IMR-90 (cell line): ENCODE measurements at regions not wholly inside any gene's neighbourhood (a gene's known extent, or its start where the extent isn't known, plus 50 kb on each side); places are given as distances from the start of the nearest gene placed in this dataset.

ENCODE experiments used
- ATAC-seq: fragments of 200-7000 bp; cut with Tn5 transposase; 2 replicates; pipeline ENCODE4 v1.9.1; 2020; ENCODE audit warnings: low read depth, mild to moderate bottlenecking, moderate library complexity
- BruUV-seq: library from RNA; stranded (reverse); fragments of 400-500 nt; replicated peaks from 2 replicates; lab custom pipeline; 2021; lab: Mats Ljungman, UMichigan
- CTCF ChIA-PET: fragments of 300-600 bp; formaldehyde crosslinking; extraction: SDS; loops from one replicate; lab custom pipeline; 2021; ENCODE audit warnings: antibody characterized with exemption; lab: Yijun Ruan, JAX
- POLR2A ChIA-PET: fragments of 300-600 bp; sonication (Branson Sonifier 250); formaldehyde crosslinking; loops from one replicate; lab custom pipeline; 2022; ENCODE audit warnings: antibody characterized with exemption; ENCODE audit not compliant: unreplicated experiment; lab: Charles Lee
- DNase-seq: peaks from one replicate; pipeline ENCODE4 v3.0.0; 2013
- H2AFZ ChIP-seq: replicated peaks from 2 replicates; pipeline ENCODE3; 2013; ENCODE audit warnings: low read length, mild to moderate bottlenecking; ENCODE audit not compliant: poor library complexity
- H2AK5ac ChIP-seq: 2 replicates; pipeline ENCODE4 v1.6.1; 2013; ENCODE audit warnings: low read depth, low read length, inconsistent platforms
- H2AK9ac ChIP-seq: replicated peaks from 2 replicates; pipeline ENCODE3; 2013; ENCODE audit warnings: mild to moderate bottlenecking, low read depth, low read length, moderate library complexity; ENCODE audit not compliant: poor library complexity
- H2BK120ac ChIP-seq: 2 replicates; pipeline ENCODE4 v1.6.1; 2013; ENCODE audit warnings: low read depth, low read length, inconsistent platforms
- H2BK15ac ChIP-seq: 3 replicates; pipeline ENCODE4 v1.6.1; 2013; ENCODE audit warnings: low read depth, low read length, inconsistent platforms
- H2BK20ac ChIP-seq: 2 replicates; pipeline ENCODE4 v1.6.1; 2013; ENCODE audit warnings: low read depth, mild to moderate bottlenecking, inconsistent platforms, low read length, moderate library complexity
- H2BK5ac ChIP-seq: 2 replicates; pipeline ENCODE4 v1.6.1; 2013; ENCODE audit warnings: mild to moderate bottlenecking, low read depth, low read length, inconsistent platforms; ENCODE audit not compliant: poor library complexity, severe bottlenecking
- H3K14ac ChIP-seq: replicated peaks from 2 replicates; pipeline ENCODE4 v1.6.1; 2013; ENCODE audit warnings: low read depth, low read length, inconsistent platforms
- H3K18ac ChIP-seq: 2 replicates; pipeline ENCODE4 v1.6.1; 2013; ENCODE audit warnings: low read depth, low read length, control low read depth
- H3K23ac ChIP-seq: 2 replicates; pipeline ENCODE4 v1.6.1; 2013; ENCODE audit warnings: low read depth, low read length, inconsistent platforms
- H3K27ac ChIP-seq: 2 replicates; pipeline ENCODE4 v1.5.1; 2013; ENCODE audit warnings: mild to moderate bottlenecking, control low read depth, low read length; ENCODE audit not compliant: insufficient read depth
- H3K27me3 ChIP-seq: 2 replicates; pipeline ENCODE4 v1.6.1; 2013; ENCODE audit warnings: low read length; ENCODE audit not compliant: control insufficient read depth, insufficient read depth
- H3K36me3 ChIP-seq: 2 replicates; pipeline ENCODE4 v1.6.1; 2013; ENCODE audit warnings: low read length, mixed read lengths; ENCODE audit not compliant: control insufficient read depth, insufficient read depth
- H3K4ac ChIP-seq: 2 replicates; pipeline ENCODE4 v1.6.1; 2013; ENCODE audit warnings: low read depth, low read length, inconsistent platforms
- H3K4me1 ChIP-seq: 2 replicates; pipeline ENCODE4 v1.6.1; 2013; ENCODE audit warnings: low read length, mixed read lengths; ENCODE audit not compliant: control insufficient read depth, insufficient read depth
- H3K4me2 ChIP-seq: 2 replicates; pipeline ENCODE4 v1.6.1; 2013; ENCODE audit warnings: low read depth, mild to moderate bottlenecking, control low read depth, low read length, moderate library complexity
- H3K4me3 ChIP-seq: 2 replicates; pipeline ENCODE4 v1.5.1; 2013; ENCODE audit warnings: low read depth, mild to moderate bottlenecking, control low read depth, low read length, moderate library complexity; ENCODE audit not compliant: insufficient read depth
- H3K56ac ChIP-seq: 2 replicates; pipeline ENCODE4 v1.6.1; 2013; ENCODE audit warnings: low read length, inconsistent platforms; ENCODE audit not compliant: insufficient read depth; ENCODE audit errors: extremely low read depth
- H3K79me1 ChIP-seq, 2 experiments: 2 replicates each; pipeline ENCODE4 v1.6.1; 2013; ENCODE audit warnings: low read length in 2 of 2, inconsistent platforms in 1 of 2, low read depth in 1 of 2
- H3K9ac ChIP-seq: 2 replicates; pipeline ENCODE4 v1.6.1; 2013; ENCODE audit warnings: low read depth, low read length, control low read depth
- H3K9me1 ChIP-seq: 2 replicates; pipeline ENCODE4 v1.6.1; 2013; ENCODE audit warnings: low read length, inconsistent platforms; ENCODE audit not compliant: insufficient read depth
- H3K9me3 ChIP-seq: 2 replicates; pipeline ENCODE4 v1.6.1; 2013; ENCODE audit warnings: low read length; ENCODE audit not compliant: control insufficient read depth, insufficient read depth
- H4K20me1 ChIP-seq: 2 replicates; pipeline ENCODE4 v1.6.1; 2013; ENCODE audit warnings: low read length, inconsistent platforms; ENCODE audit not compliant: insufficient read depth
- H4K5ac ChIP-seq: 2 replicates; pipeline ENCODE4 v1.6.1; 2013; ENCODE audit warnings: mild to moderate bottlenecking, low read depth, low read length, control low read depth
- H4K8ac ChIP-seq, 2 experiments: 2 replicates each; pipeline ENCODE4 v1.6.1; 2013; ENCODE audit warnings: low read depth in 2 of 2, low read length in 2 of 2, control low read depth in 1 of 2, inconsistent platforms in 1 of 2
- H4K91ac ChIP-seq: 2 replicates; pipeline ENCODE4 v1.6.1; 2013; ENCODE audit warnings: low read depth, low read length, inconsistent platforms; ENCODE audit not compliant: insufficient read depth
- FOS ChIP-seq: fragments of 150-350 bp; IDR thresholded peaks from 2 replicates; pipeline ENCODE4 v1.6.1; 2016; ENCODE audit warnings: low read depth, low read length
- WGBS, 2 experiments: methylation state at CpG; one replicate each; pipeline versions ENCODE4 v1.1.5 to v1.1.7; 2013; ENCODE audit warnings: missing lambda C conversion rate in 2 of 2; ENCODE audit not compliant: insufficient read length in 1 of 2; ENCODE audit errors: extremely low coverage in 2 of 2; 5-methylcytosine and 5-hydroxymethylcytosine counted together
- dilution Hi-C: fragments of 300-500 bp; cut with HindIII; formaldehyde crosslinking; loops from one replicate; pipeline ENCODE4 v1.14.3; 2018; ENCODE audit warnings: low sequenced_read_pairs; ENCODE audit not compliant: unreplicated experiment
- in situ Hi-C: fragments of 300-500 bp; cut with MboI; formaldehyde crosslinking; loops from 3 replicates; pipeline ENCODE4 v1.14.3; 2019; ENCODE audit warnings: low sequenced_read_pairs, inconsistent platforms, mixed read lengths
- intact Hi-C: fragments of 100-400 bp; cut with micrococcal nuclease; formaldehyde crosslinking; loops from 2 replicates; pipeline ENCODE4 v1.10.0; 2022

DNA sequence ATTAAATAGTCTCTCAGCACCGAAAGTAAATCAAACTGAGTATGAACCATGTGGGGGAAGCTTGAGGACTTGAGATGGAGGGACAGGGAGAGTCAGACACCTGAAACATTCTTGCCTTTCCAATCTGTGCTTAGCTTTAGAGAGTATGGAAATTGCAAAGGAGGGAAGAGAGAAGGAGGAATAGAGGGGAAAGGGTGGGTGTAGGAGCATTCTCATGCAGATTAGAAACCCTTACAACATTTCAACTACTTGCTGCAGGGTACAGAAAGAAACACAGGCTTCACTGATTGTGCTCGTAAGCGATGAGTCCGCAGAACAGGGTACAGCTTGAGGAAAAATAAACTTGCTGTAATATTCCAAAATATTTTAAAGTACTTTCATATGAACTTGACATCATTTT lies 73.8 kb downstream of the NIBAN1 start:
- H4K8ac ChIP-seq = no peak overlapping the region
- intact Hi-C loops (no loop called here), in situ Hi-C loops (no loop called here), dilution Hi-C loops (no loop called here)
- H3K4me1 ChIP-seq = peaks cover 9% of the 10 kb centered on the region
- H2AFZ ChIP-seq = no peak overlapping the region
- no peak for DNase-seq
- no peak overlapping the region for H3K4me3 ChIP-seq
- no TSS peak for BruUV-seq
- no peak overlapping the region for H4K5ac ChIP-seq
- peaks cover 7% of the 10 kb centered on the region; the same call in 1 of the 2 replicates for H3K9me1 ChIP-seq
- no peak overlapping the region for H3K4ac ChIP-seq
- peaks cover 9 to 16% of the 10 kb centered on the region in 2 experiments; a peak in 3 of 4 replicates for H3K79me1 ChIP-seq
- WGBS, 2 experiments = no CpG with 5 or more reads among the region's 4 CpGs
- CTCF ChIA-PET = no interaction called here
- no peak overlapping the region for H2BK120ac ChIP-seq
- H2AK9ac ChIP-seq = no peak overlapping the region
- H4K91ac ChIP-seq = no peak overlapping the region
- TF ChIP-seq FOS = no peak
- H3K9ac ChIP-seq = no peak overlapping the region
- no peak overlapping the region; the same call in 1 of the 2 replicates for H3K4me2 ChIP-seq
- 0 out of 3 replicates have a peak overlapping the region, but pooled peaks have one; percentile 4 for H2BK15ac ChIP-seq
- no peak overlapping the region for H3K27ac ChIP-seq
- no peak overlapping the region for H3K56ac ChIP-seq
- no peak overlapping the region for H2AK5ac ChIP-seq
- POLR2A ChIA-PET = no interaction called here
- no peak overlapping the region for H2BK5ac ChIP-seq
- no peaks in the 10 kb centered on the region; the same call in 1 of the 2 replicates for H4K20me1 ChIP-seq
- no peaks in the 10 kb centered on the region for H3K9me3 ChIP-seq
- H3K36me3 ChIP-seq = no peaks in the 10 kb centered on the region
- no peak overlapping the region for H3K23ac ChIP-seq
- no peak for ATAC-seq
- no peak overlapping the region for H3K18ac ChIP-seq
- no peak overlapping the region for H3K14ac ChIP-seq
- no peaks in the 10 kb centered on the region for H3K27me3 ChIP-seq
- peak overlapping the region; percentile 55; the same call in 1 of the 2 replicates for H2BK20ac ChIP-seq
